Karpas-422 (cell line): ENCODE measurements at regions not wholly inside any gene's neighbourhood (a gene's known extent, or its start where the extent isn't known, plus 50 kb on each side); places are given as distances from the start of the nearest gene placed in this dataset.

Experiments used
- DNase-seq: peaks from one replicate; pipeline ENCODE4 v3.0.0-alpha.2; 2015
- H2AFZ ChIP-seq: fragments of 200-600 bp; sonication (generic); 2 replicates; pipeline ENCODE4 v1.6.1; 2014; ENCODE audit warnings: antibody characterized with exemption, low read length, mixed read lengths
- H3K27ac ChIP-seq: fragments of 200-600 bp; sonication (generic); 2 replicates; pipeline ENCODE4 v1.5.1; 2014; ENCODE audit warnings: mild to moderate bottlenecking, low read length, moderate library complexity
- H3K27me3 ChIP-seq: fragments of 200-600 bp; sonication (generic); 2 replicates; pipeline ENCODE4 v1.6.1; 2014; ENCODE audit warnings: low read length, mixed read lengths
- H3K36me3 ChIP-seq: fragments of 200-600 bp; sonication (generic); 2 replicates; pipeline ENCODE4 v1.6.1; 2014; ENCODE audit warnings: low read length, mixed read lengths; ENCODE audit not compliant: insufficient read depth
- H3K4me1 ChIP-seq: fragments of 200-600 bp; sonication (generic); 2 replicates; pipeline ENCODE4 v1.6.1; 2014; ENCODE audit warnings: mild to moderate bottlenecking, low read length, mixed read lengths
- H3K4me2 ChIP-seq: fragments of 200-600 bp; sonication (generic); 2 replicates; pipeline ENCODE4 v1.6.1; 2014; ENCODE audit warnings: low read length, low read depth, mild to moderate bottlenecking; ENCODE audit not compliant: poor library complexity, severe bottlenecking
- H3K4me3 ChIP-seq: fragments of 200-600 bp; sonication (generic); 2 replicates; pipeline ENCODE4 v1.5.1; 2014; ENCODE audit warnings: mild to moderate bottlenecking, antibody characterized with exemption, low read length, mixed read lengths
- H3K79me2 ChIP-seq: fragments of 200-600 bp; sonication (generic); 2 replicates; pipeline ENCODE4 v1.6.1; 2014; ENCODE audit warnings: mild to moderate bottlenecking, low read length, mixed read lengths
- H3K9ac ChIP-seq: fragments of 200-600 bp; sonication (generic); 2 replicates; pipeline ENCODE4 v1.6.0; 2014; ENCODE audit warnings: low read length
- H3K9me2 ChIP-seq: fragments of 200-600 bp; sonication (generic), shearing (Covaris generic); replicated peaks from 2 replicates; pipeline ENCODE4 v1.6.0; 2014; ENCODE audit warnings: mild to moderate bottlenecking, low read length, moderate library complexity; ENCODE audit not compliant: insufficient read depth
- H3K9me3 ChIP-seq: fragments of 300-700, 200-600 bp; sonication (generic); 2 replicates; pipeline ENCODE4 v1.6.1; 2014; ENCODE audit warnings: low read length, mixed read lengths
- H4K20me1 ChIP-seq: fragments of 200-600 bp; sonication (generic); 2 replicates; pipeline ENCODE4 v1.6.1; 2014; ENCODE audit warnings: mild to moderate bottlenecking, antibody characterized with exemption, low read length, low read depth; ENCODE audit not compliant: insufficient read depth

- Histone ChIP-seq H4K20me1 (no peaks in the 10 kb centered on the region), H3K9ac (no peak overlapping the region), H3K4me2 (no peak overlapping the region), H3K4me1 (no peaks in the 10 kb centered on the region), H3K79me2 (no peaks in the 10 kb centered on the region), H3K4me3 (no peak overlapping the region), H2AFZ (no peak overlapping the region), H3K9me2 (no peaks in the 10 kb centered on the region), H3K9me3 (no peaks in the 10 kb centered on the region), H3K27ac (no peak overlapping the region), H3K36me3 (no peaks in the 10 kb centered on the region), H3K27me3 (no peaks in the 10 kb centered on the region)
- DNase-seq, result peak; percentile 20
Observed at GRCh38 chr6:105651969-105652368, 249.1 kb upstream of the PREP start.

GRCh38 chr6:105650347-105650746, 247.5 kb upstream of the PREP start:
- no peak overlapping the region for H3K9ac ChIP-seq
- H3K79me2 ChIP-seq, result no peaks in the 10 kb centered on the region
- no peaks in the 10 kb centered on the region for H3K27me3 ChIP-seq
- H3K9me2 ChIP-seq, result no peaks in the 10 kb centered on the region
- H4K20me1 ChIP-seq, result no peaks in the 10 kb centered on the region
- H3K4me2 ChIP-seq, result no peak overlapping the region
- H3K27ac ChIP-seq, result no peak overlapping the region
- no peak overlapping the region for H3K4me3 ChIP-seq
- no peaks in the 10 kb centered on the region for H3K9me3 ChIP-seq
- H3K4me1 ChIP-seq, result no peaks in the 10 kb centered on the region
- no peaks in the 10 kb centered on the region for H3K36me3 ChIP-seq
- DNase-seq, result no peak
- H2AFZ ChIP-seq, result no peak overlapping the region

- Histone ChIP-seq H3K9ac (no peak overlapping the region), H3K9me3 (no peaks in the 10 kb centered on the region), H2AFZ (no peak overlapping the region), H4K20me1 (no peaks in the 10 kb centered on the region), H3K27me3 (no peaks in the 10 kb centered on the region), H3K9me2 (no peaks in the 10 kb centered on the region), H3K4me1 (no peaks in the 10 kb centered on the region), H3K4me2 (no peak overlapping the region), H3K27ac (no peak overlapping the region), H3K79me2 (no peaks in the 10 kb centered on the region), H3K36me3 (no peaks in the 10 kb centered on the region), H3K4me3 (no peak overlapping the region)
- no peak for DNase-seq
Observed at GRCh38 chr6:105649192-105649591, 246.3 kb upstream of the PREP start.

GRCh38 chr6:105648276-105648675, 245.4 kb upstream of the PREP start:
- no peaks in the 10 kb centered on the region for H3K9me2 ChIP-seq
- DNase-seq, result peak; percentile 9
- no peak overlapping the region for H3K4me2 ChIP-seq
- H3K27ac ChIP-seq, result no peak overlapping the region
- H3K79me2 ChIP-seq, result no peaks in the 10 kb centered on the region
- H4K20me1 ChIP-seq, result no peaks in the 10 kb centered on the region
- no peaks in the 10 kb centered on the region for H3K9me3 ChIP-seq
- H3K4me1 ChIP-seq, result no peaks in the 10 kb centered on the region
- no peaks in the 10 kb centered on the region for H3K27me3 ChIP-seq
- H2AFZ ChIP-seq, result no peak overlapping the region
- H3K4me3 ChIP-seq, result no peak overlapping the region
- no peaks in the 10 kb centered on the region for H3K36me3 ChIP-seq
- H3K9ac ChIP-seq, result no peak overlapping the region

- H2AFZ ChIP-seq, result no peak overlapping the region
- H4K20me1 ChIP-seq, result no peaks in the 10 kb centered on the region
- no peaks in the 10 kb centered on the region for H3K9me2 ChIP-seq
- H3K9me3 ChIP-seq, result no peaks in the 10 kb centered on the region
- H3K27me3 ChIP-seq, result no peaks in the 10 kb centered on the region
- no peak for DNase-seq
- H3K9ac ChIP-seq, result no peak overlapping the region
- no peaks in the 10 kb centered on the region for H3K36me3 ChIP-seq
- no peak overlapping the region for H3K4me2 ChIP-seq
- no peaks in the 10 kb centered on the region for H3K79me2 ChIP-seq
- no peak overlapping the region for H3K27ac ChIP-seq
- no peak overlapping the region for H3K4me3 ChIP-seq
- no peaks in the 10 kb centered on the region for H3K4me1 ChIP-seq
Observed at GRCh38 chr6:105646391-105646867, 243.5 kb upstream of the PREP start.

DNA sequence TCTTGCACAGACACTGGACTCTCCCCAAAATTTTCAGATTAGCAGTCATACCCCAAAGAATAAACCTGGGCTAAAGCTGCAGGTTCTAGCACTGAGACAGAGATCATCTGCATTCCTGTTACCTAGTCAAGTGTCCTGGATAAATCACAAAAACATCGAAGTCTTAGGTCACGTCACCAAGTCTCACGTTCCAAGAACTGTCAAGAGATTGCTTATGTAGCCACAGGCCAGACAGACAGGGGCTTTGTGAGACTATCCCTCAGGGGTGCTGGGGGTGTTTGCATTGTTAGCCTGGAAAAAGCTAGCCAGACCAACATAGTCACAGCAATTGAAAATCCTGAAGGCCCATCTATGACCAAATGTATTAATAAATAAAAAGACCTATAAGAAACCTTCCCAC, 243.1 kb upstream of the PREP start:
- H3K4me1 ChIP-seq, result no peaks in the 10 kb centered on the region

DNA sequence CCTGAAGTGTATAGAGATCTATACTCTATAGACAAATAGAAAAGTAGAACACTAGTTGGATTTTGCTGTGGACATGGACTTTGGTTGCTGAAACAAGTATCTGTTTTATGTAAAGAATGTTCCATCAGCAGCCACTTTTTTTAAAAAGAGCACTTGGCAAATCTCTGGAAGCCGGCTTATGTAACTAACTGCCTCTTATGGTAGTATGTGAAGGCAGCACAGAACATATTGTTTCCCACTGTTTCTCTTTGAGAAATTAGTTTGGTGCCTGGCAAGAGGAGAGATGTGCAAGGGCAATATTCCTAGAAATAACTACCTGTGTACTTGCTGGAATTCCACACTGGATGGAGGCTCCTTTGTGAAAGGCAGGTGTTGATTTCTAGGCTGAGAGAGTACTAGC, 242.3 kb upstream of the PREP start:
- no peaks in the 10 kb centered on the region for H4K20me1 ChIP-seq
- H3K27me3 ChIP-seq, result no peaks in the 10 kb centered on the region
- no peaks in the 10 kb centered on the region for H3K79me2 ChIP-seq
- no peak for DNase-seq
- H2AFZ ChIP-seq, result no peak overlapping the region
- no peak overlapping the region for H3K4me2 ChIP-seq
- no peak overlapping the region for H3K4me3 ChIP-seq
- H3K9me2 ChIP-seq, result no peaks in the 10 kb centered on the region
- no peak overlapping the region for H3K27ac ChIP-seq
- no peak overlapping the region for H3K9ac ChIP-seq
- no peaks in the 10 kb centered on the region for H3K36me3 ChIP-seq
- H3K4me1 ChIP-seq, result no peaks in the 10 kb centered on the region
- H3K9me3 ChIP-seq, result no peaks in the 10 kb centered on the region

More for the DNA sequence above, 243.1 kb upstream of the PREP start:
- no peaks in the 10 kb centered on the region for H3K79me2 ChIP-seq
- H3K9me2 ChIP-seq, result no peaks in the 10 kb centered on the region
- peak; percentile 35 for DNase-seq
- H3K36me3 ChIP-seq, result no peaks in the 10 kb centered on the region
- H3K27ac ChIP-seq, result no peak overlapping the region
- H3K4me2 ChIP-seq, result no peak overlapping the region
- no peaks in the 10 kb centered on the region for H3K27me3 ChIP-seq
- H3K9me3 ChIP-seq, result no peaks in the 10 kb centered on the region
- no peak overlapping the region for H3K4me3 ChIP-seq
- H2AFZ ChIP-seq, result no peak overlapping the region
- no peaks in the 10 kb centered on the region for H4K20me1 ChIP-seq
- H3K9ac ChIP-seq, result no peak overlapping the region

GRCh38 chr6:105644691-105645090, 241.8 kb upstream of the PREP start:
- no peaks in the 10 kb centered on the region for H3K27me3 ChIP-seq
- H4K20me1 ChIP-seq, result no peaks in the 10 kb centered on the region
- no peaks in the 10 kb centered on the region for H3K9me2 ChIP-seq
- no peak overlapping the region for H3K4me2 ChIP-seq
- H3K4me1 ChIP-seq, result no peaks in the 10 kb centered on the region
- no peaks in the 10 kb centered on the region for H3K36me3 ChIP-seq
- no peak overlapping the region for H3K9ac ChIP-seq
- H3K27ac ChIP-seq, result no peak overlapping the region
- H3K4me3 ChIP-seq, result no peak overlapping the region
- no peaks in the 10 kb centered on the region for H3K9me3 ChIP-seq
- no peak for DNase-seq
- H3K79me2 ChIP-seq, result no peaks in the 10 kb centered on the region
- H2AFZ ChIP-seq, result no peak overlapping the region

GRCh38 chr6:105644073-105644489, 241.2 kb upstream of the PREP start:
- H3K36me3 ChIP-seq, result no peaks in the 10 kb centered on the region
- H3K79me2 ChIP-seq, result no peaks in the 10 kb centered on the region
- H3K4me1 ChIP-seq, result no peaks in the 10 kb centered on the region
- no peaks in the 10 kb centered on the region for H3K27me3 ChIP-seq
- H2AFZ ChIP-seq, result no peak overlapping the region
- H3K9me3 ChIP-seq, result no peaks in the 10 kb centered on the region
- no peak overlapping the region for H3K4me3 ChIP-seq
- no peak for DNase-seq
- H4K20me1 ChIP-seq, result no peaks in the 10 kb centered on the region
- no peaks in the 10 kb centered on the region for H3K9me2 ChIP-seq
- no peak overlapping the region for H3K27ac ChIP-seq
- no peak overlapping the region for H3K4me2 ChIP-seq
- no peak overlapping the region for H3K9ac ChIP-seq
